ENCODE measurements at regions not wholly inside any gene's neighbourhood (a gene's known extent, or its start where the extent isn't known, plus 50 kb on each side); places are given as distances from the start of the nearest gene placed in this dataset.

- ATAC-seq (no peak), DNase-seq (no peak)
- Histone ChIP-seq H3K36me3 (replicated peaks in 1 of 2; ENCODE audit: insufficient read depth in 1 of 2, low read depth in 2 of 2) (no peaks in the 10 kb centered on the region), H3K27ac (no peak overlapping the region), H3K4me1 (no peaks in the 10 kb centered on the region), H3K27me3 (no peaks in the 10 kb centered on the region), H3K9me3 (no peaks in the 10 kb centered on the region), H3K4me3 (no peak overlapping the region)
- no peak for TF ChIP-seq CTCF (IDR thresholded peaks at IDR 0.05)
- TF ChIP-seq POLR2A (IDR thresholded peaks at IDR 0.05), result no peak
- intact Hi-C loops (cut with DNase I), result no loop called here
- 55 to 75% methylated on average over 2 of the region's 2 CpGs for WGBS, 2 donors
Measured at GRCh38 chr7:52501696-52502095, 533.7 kb upstream of the POM121L12 start.

DNA sequence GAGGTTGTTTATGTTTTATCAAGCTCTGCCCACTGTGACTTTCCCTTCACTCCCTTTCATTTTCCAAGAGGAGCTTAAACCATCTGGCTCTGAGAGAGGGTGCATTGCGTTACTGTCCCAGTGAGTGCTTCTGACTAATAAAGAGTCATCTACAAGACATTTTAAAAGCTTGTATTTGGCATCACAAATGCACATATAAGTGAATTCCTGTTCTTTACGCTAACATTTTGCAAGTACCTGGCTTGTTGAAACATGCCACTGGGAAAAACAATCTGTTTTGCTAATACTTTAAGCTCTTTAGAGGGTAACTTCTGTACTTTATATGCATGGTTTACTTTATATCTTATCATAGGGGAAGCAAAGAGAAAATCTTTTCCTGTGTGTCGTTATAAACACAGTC, 534.6 kb upstream of the POM121L12 start:
- no peak overlapping the region for H3K4me3 ChIP-seq
- intact Hi-C loops (cut with DNase I), result no loop called here
- no peak overlapping the region for H3K27ac ChIP-seq
- H3K27me3 ChIP-seq, result no peaks in the 10 kb centered on the region
- TF ChIP-seq CTCF (IDR thresholded peaks at IDR 0.05) (no peak), POLR2A (IDR thresholded peaks at IDR 0.05) (no peak)
- ATAC-seq (no peak), DNase-seq (no peak)
- no peaks in the 10 kb centered on the region for H3K36me3 ChIP-seq (replicated peaks in 1 of 2; ENCODE audit: insufficient read depth in 1 of 2, low read depth in 2 of 2)
- no peaks in the 10 kb centered on the region for H3K9me3 ChIP-seq
- 38 to 55% methylated on average over 3 of the region's 3 CpGs for WGBS, 2 donors
- no peaks in the 10 kb centered on the region for H3K4me1 ChIP-seq

DNA sequence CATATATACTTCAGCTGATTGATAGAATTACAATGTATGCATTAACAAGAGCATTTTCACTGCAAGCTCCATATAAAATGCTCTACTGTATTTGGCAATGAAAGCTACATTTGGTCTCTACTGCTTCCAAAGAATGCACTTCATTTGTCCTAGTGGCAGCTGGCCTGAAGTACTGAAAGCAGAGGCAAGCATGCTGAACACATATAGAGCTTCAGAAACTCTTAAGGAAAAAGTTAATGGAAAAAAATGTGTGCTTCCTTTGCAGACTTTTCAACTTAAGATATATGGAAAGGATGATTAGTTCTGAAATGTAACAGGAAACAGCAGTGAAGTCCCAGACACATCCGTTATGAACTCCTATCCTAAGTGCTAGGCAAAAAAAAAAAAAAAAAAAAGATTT, 537.1 kb upstream of the POM121L12 start:
- intact Hi-C loops (cut with DNase I), result no loop called here
- H3K36me3 ChIP-seq (replicated peaks in 1 of 2; ENCODE audit: insufficient read depth in 1 of 2, low read depth in 2 of 2), result no peaks in the 10 kb centered on the region
- 45 to 61% methylated on average over 1 of the region's 1 CpG for WGBS, 2 donors
- TF ChIP-seq POLR2A (IDR thresholded peaks at IDR 0.05) (no peak), CTCF (IDR thresholded peaks at IDR 0.05) (no peak)
- DNase-seq (no peak), ATAC-seq (no peak)
- no peak overlapping the region for H3K27ac ChIP-seq
- H3K4me3 ChIP-seq, result no peak overlapping the region
- no peaks in the 10 kb centered on the region for H3K4me1 ChIP-seq
- no peaks in the 10 kb centered on the region for H3K9me3 ChIP-seq
- H3K27me3 ChIP-seq, result no peaks in the 10 kb centered on the region

- intact Hi-C loops (cut with DNase I), result no loop called here
- Histone ChIP-seq H3K36me3 (replicated peaks in 1 of 2; ENCODE audit: insufficient read depth in 1 of 2, low read depth in 2 of 2) (no peaks in the 10 kb centered on the region), H3K27ac (no peak overlapping the region), H3K4me3 (no peak overlapping the region), H3K9me3 (no peaks in the 10 kb centered on the region), H3K4me1 (no peaks in the 10 kb centered on the region), H3K27me3 (no peaks in the 10 kb centered on the region)
- 41 to 61% methylated on average over 3 of the region's 3 CpGs for WGBS, 2 donors
- ATAC-seq, result no peak
- no peak for DNase-seq
- TF ChIP-seq CTCF (IDR thresholded peaks at IDR 0.05), result no peak
- TF ChIP-seq POLR2A (IDR thresholded peaks at IDR 0.05), result no peak
Measured at GRCh38 chr7:52486267-52486666, 549.2 kb upstream of the POM121L12 start.

- Histone ChIP-seq H3K27ac (no peak overlapping the region), H3K9me3 (no peaks in the 10 kb centered on the region), H3K27me3 (no peaks in the 10 kb centered on the region), H3K4me1 (no peaks in the 10 kb centered on the region), H3K4me3 (no peak overlapping the region), H3K36me3 (replicated peaks in 1 of 2; ENCODE audit: insufficient read depth in 1 of 2, low read depth in 2 of 2) (no peaks in the 10 kb centered on the region)
- ATAC-seq, result no peak
- intact Hi-C loops (cut with DNase I), result no loop called here
- DNase-seq, result no peak
- TF ChIP-seq CTCF (IDR thresholded peaks at IDR 0.05) (no peak), POLR2A (IDR thresholded peaks at IDR 0.05) (no peak)
- 36 to 52% methylated on average over 2 of the region's 2 CpGs for WGBS, 2 donors
Measured at GRCh38 chr7:52482076-52482475, 553.4 kb upstream of the POM121L12 start.

All from body of pancreas (tissue), 4 donors.